ENCODE measurements at regions not wholly inside any gene's neighbourhood (a gene's known extent, or its start where the extent isn't known, plus 50 kb on each side); places are given as distances from the start of the nearest gene placed in this dataset.

GRCh38 chr10:65470986-65471385, 1454.8 kb upstream of the LRRTM3 start:
- TF ChIP-seq POLR2AphosphoS5 (IDR thresholded peaks at IDR 0.05; ENCODE audit: low read depth, low read length): no peak
- TF ChIP-seq TAF1 (IDR thresholded peaks at IDR 0.05; ENCODE audit: borderline replicate concordance, low read depth, low read length): no peak
- no peak for TF ChIP-seq POLR2A (IDR thresholded peaks at IDR 0.05; ENCODE audit: low read depth, low read length)
- DNase-seq (ENCODE audit: insufficient read length): no peak

GRCh38 chr10:65482848-65483247, 1443.0 kb upstream of the LRRTM3 start:
- no peak for TF ChIP-seq POLR2AphosphoS5 (IDR thresholded peaks at IDR 0.05; ENCODE audit: low read depth, low read length)
- TF ChIP-seq POLR2A (IDR thresholded peaks at IDR 0.05; ENCODE audit: low read depth, low read length): no peak
- no peak for TF ChIP-seq TAF1 (IDR thresholded peaks at IDR 0.05; ENCODE audit: borderline replicate concordance, low read depth, low read length)
- DNase-seq (ENCODE audit: insufficient read length) (no peak), FAIRE-seq (no peak)

More at GRCh38 chr10:65470986-65471385, 1454.8 kb upstream of the LRRTM3 start:
- FAIRE-seq: no peak

- FAIRE-seq (no peak), DNase-seq (ENCODE audit: insufficient read length) (no peak)
- no peak for TF ChIP-seq POLR2A (IDR thresholded peaks at IDR 0.05; ENCODE audit: low read depth, low read length)
- TF ChIP-seq POLR2AphosphoS5 (IDR thresholded peaks at IDR 0.05; ENCODE audit: low read depth, low read length): no peak
- no peak for TF ChIP-seq TAF1 (IDR thresholded peaks at IDR 0.05; ENCODE audit: borderline replicate concordance, low read depth, low read length)
These were observed 1434.0 kb upstream of the LRRTM3 start for GRCh38 chr10:65491799-65492198.

GRCh38 chr10:65496541-65496940, 1429.3 kb upstream of the LRRTM3 start:
- DNase-seq (ENCODE audit: insufficient read length): no peak
- TF ChIP-seq POLR2A (IDR thresholded peaks at IDR 0.05; ENCODE audit: low read depth, low read length) (no peak), TAF1 (IDR thresholded peaks at IDR 0.05; ENCODE audit: borderline replicate concordance, low read depth, low read length) (no peak), POLR2AphosphoS5 (IDR thresholded peaks at IDR 0.05; ENCODE audit: low read depth, low read length) (no peak)
- FAIRE-seq: no peak

- no peak for FAIRE-seq
- no peak for DNase-seq (ENCODE audit: insufficient read length)
- TF ChIP-seq POLR2A (IDR thresholded peaks at IDR 0.05; ENCODE audit: low read depth, low read length) (no peak), POLR2AphosphoS5 (IDR thresholded peaks at IDR 0.05; ENCODE audit: low read depth, low read length) (no peak), TAF1 (IDR thresholded peaks at IDR 0.05; ENCODE audit: borderline replicate concordance, low read depth, low read length) (no peak)
These were observed 1428.0 kb upstream of the LRRTM3 start for GRCh38 chr10:65497837-65498236.

GRCh38 chr10:65500716-65501115, 1425.1 kb upstream of the LRRTM3 start:
- TF ChIP-seq POLR2AphosphoS5 (IDR thresholded peaks at IDR 0.05; ENCODE audit: low read depth, low read length): no peak
- TF ChIP-seq POLR2A (IDR thresholded peaks at IDR 0.05; ENCODE audit: low read depth, low read length): no peak
- no peak for TF ChIP-seq TAF1 (IDR thresholded peaks at IDR 0.05; ENCODE audit: borderline replicate concordance, low read depth, low read length)
- FAIRE-seq: no peak
- no peak for DNase-seq (ENCODE audit: insufficient read length)

GRCh38 chr10:65501259-65501658, 1424.6 kb upstream of the LRRTM3 start:
- no peak for TF ChIP-seq POLR2AphosphoS5 (IDR thresholded peaks at IDR 0.05; ENCODE audit: low read depth, low read length)
- TF ChIP-seq POLR2A (IDR thresholded peaks at IDR 0.05; ENCODE audit: low read depth, low read length): no peak
- TF ChIP-seq TAF1 (IDR thresholded peaks at IDR 0.05; ENCODE audit: borderline replicate concordance, low read depth, low read length): no peak
- FAIRE-seq: no peak

GRCh38 chr10:65518379-65518778, 1407.5 kb upstream of the LRRTM3 start:
- TF ChIP-seq POLR2A (IDR thresholded peaks at IDR 0.05; ENCODE audit: low read depth, low read length) (no peak), POLR2AphosphoS5 (IDR thresholded peaks at IDR 0.05; ENCODE audit: low read depth, low read length) (no peak), TAF1 (IDR thresholded peaks at IDR 0.05; ENCODE audit: borderline replicate concordance, low read depth, low read length) (no peak)
- no peak for DNase-seq (ENCODE audit: insufficient read length)
- FAIRE-seq: no peak

More at GRCh38 chr10:65501259-65501658, 1424.6 kb upstream of the LRRTM3 start:
- DNase-seq (ENCODE audit: insufficient read length): no peak

GRCh38 chr10:65528986-65529385, 1396.8 kb upstream of the LRRTM3 start:
- DNase-seq (ENCODE audit: insufficient read length) (no peak), FAIRE-seq (no peak)
- no peak for TF ChIP-seq POLR2A (IDR thresholded peaks at IDR 0.05; ENCODE audit: low read depth, low read length)
- no peak for TF ChIP-seq POLR2AphosphoS5 (IDR thresholded peaks at IDR 0.05; ENCODE audit: low read depth, low read length)

- no peak for DNase-seq (ENCODE audit: insufficient read length)
- FAIRE-seq: no peak
- no peak for TF ChIP-seq TAF1 (IDR thresholded peaks at IDR 0.05; ENCODE audit: borderline replicate concordance, low read depth, low read length)
These were observed 1394.3 kb upstream of the LRRTM3 start for GRCh38 chr10:65531545-65531944.

- no peak for TF ChIP-seq TAF1 (IDR thresholded peaks at IDR 0.05; ENCODE audit: borderline replicate concordance, low read depth, low read length)
- no peak for TF ChIP-seq POLR2A (IDR thresholded peaks at IDR 0.05; ENCODE audit: low read depth, low read length)
- no peak for TF ChIP-seq POLR2AphosphoS5 (IDR thresholded peaks at IDR 0.05; ENCODE audit: low read depth, low read length)
- DNase-seq (ENCODE audit: insufficient read length) (no peak), FAIRE-seq (no peak)
These were observed 1391.1 kb upstream of the LRRTM3 start for GRCh38 chr10:65534771-65535170.

GRCh38 chr10:65544756-65545155, 1381.1 kb upstream of the LRRTM3 start:
- no peak for TF ChIP-seq POLR2AphosphoS5 (IDR thresholded peaks at IDR 0.05; ENCODE audit: low read depth, low read length)
- TF ChIP-seq POLR2A (IDR thresholded peaks at IDR 0.05; ENCODE audit: low read depth, low read length): no peak
- TF ChIP-seq TAF1 (IDR thresholded peaks at IDR 0.05; ENCODE audit: borderline replicate concordance, low read depth, low read length): no peak
- DNase-seq (ENCODE audit: insufficient read length): no peak
- FAIRE-seq: no peak

- no peak for DNase-seq (ENCODE audit: insufficient read length)
- FAIRE-seq: no peak
- TF ChIP-seq POLR2AphosphoS5 (IDR thresholded peaks at IDR 0.05; ENCODE audit: low read depth, low read length) (no peak), POLR2A (IDR thresholded peaks at IDR 0.05; ENCODE audit: low read depth, low read length) (no peak), TAF1 (IDR thresholded peaks at IDR 0.05; ENCODE audit: borderline replicate concordance, low read depth, low read length) (no peak)
These were observed 1377.8 kb upstream of the LRRTM3 start for GRCh38 chr10:65548001-65548400.

All from GM12892 (cell line).